Ectodermal cell (in vitro differentiated cells): ENCODE measurements at regions not wholly inside any gene's neighbourhood (a gene's known extent, or its start where the extent isn't known, plus 50 kb on each side); places are given as distances from the start of the nearest gene placed in this dataset.

Experiments used
- H3K27ac ChIP-seq: 2 replicates; pipeline ENCODE4 v1.7.0; 2013; ENCODE audit warnings: mild to moderate bottlenecking, low read depth, low read length; ENCODE audit not compliant: insufficient read depth, poor library complexity, severe bottlenecking
- H3K27me3 ChIP-seq: 2 replicates; pipeline ENCODE4 v1.7.0; 2013; ENCODE audit warnings: mild to moderate bottlenecking, low read length; ENCODE audit not compliant: insufficient read depth, control insufficient read depth, poor library complexity, severe bottlenecking
- H3K36me3 ChIP-seq: one replicate; pipeline ENCODE4 v1.7.0; 2013; ENCODE audit warnings: low read length; ENCODE audit not compliant: control insufficient read depth, insufficient read depth
- H3K4me1 ChIP-seq: one replicate; pipeline ENCODE4 v1.7.0; 2013; ENCODE audit warnings: low read length; ENCODE audit not compliant: control insufficient read depth, insufficient read depth
- H3K4me3 ChIP-seq: 2 replicates; pipeline ENCODE4 v1.7.0; 2013; ENCODE audit warnings: low read depth, low read length, control low read depth; ENCODE audit not compliant: insufficient read depth
- H3K9me3 ChIP-seq: 2 replicates; pipeline ENCODE4 v1.7.0; 2013; ENCODE audit warnings: mild to moderate bottlenecking, low read length, moderate library complexity; ENCODE audit not compliant: control insufficient read depth
- WGBS, 2 experiments: methylation state at CpG; one replicate each; pipeline ENCODE4 v1.1.7; 2013; ENCODE audit warnings: missing lambda C conversion rate in 2 of 2; 5-methylcytosine and 5-hydroxymethylcytosine counted together

GRCh38 chr2:2640371-2640770 lies 309.3 kb upstream of the MYT1L start:
- H3K4me3 ChIP-seq = no peak overlapping the region
- no peaks in the 10 kb centered on the region for H3K27me3 ChIP-seq
- peaks cover 15% of the 10 kb centered on the region for H3K4me1 ChIP-seq
- 90 to 94% methylated on average over 7 of the region's 7 CpGs for whole genome bisulfite sequencing, 2 experiments
- no peak overlapping the region for H3K27ac ChIP-seq
- H3K9me3 ChIP-seq = no peaks in the 10 kb centered on the region
- H3K36me3 ChIP-seq = no peaks in the 10 kb centered on the region

DNA sequence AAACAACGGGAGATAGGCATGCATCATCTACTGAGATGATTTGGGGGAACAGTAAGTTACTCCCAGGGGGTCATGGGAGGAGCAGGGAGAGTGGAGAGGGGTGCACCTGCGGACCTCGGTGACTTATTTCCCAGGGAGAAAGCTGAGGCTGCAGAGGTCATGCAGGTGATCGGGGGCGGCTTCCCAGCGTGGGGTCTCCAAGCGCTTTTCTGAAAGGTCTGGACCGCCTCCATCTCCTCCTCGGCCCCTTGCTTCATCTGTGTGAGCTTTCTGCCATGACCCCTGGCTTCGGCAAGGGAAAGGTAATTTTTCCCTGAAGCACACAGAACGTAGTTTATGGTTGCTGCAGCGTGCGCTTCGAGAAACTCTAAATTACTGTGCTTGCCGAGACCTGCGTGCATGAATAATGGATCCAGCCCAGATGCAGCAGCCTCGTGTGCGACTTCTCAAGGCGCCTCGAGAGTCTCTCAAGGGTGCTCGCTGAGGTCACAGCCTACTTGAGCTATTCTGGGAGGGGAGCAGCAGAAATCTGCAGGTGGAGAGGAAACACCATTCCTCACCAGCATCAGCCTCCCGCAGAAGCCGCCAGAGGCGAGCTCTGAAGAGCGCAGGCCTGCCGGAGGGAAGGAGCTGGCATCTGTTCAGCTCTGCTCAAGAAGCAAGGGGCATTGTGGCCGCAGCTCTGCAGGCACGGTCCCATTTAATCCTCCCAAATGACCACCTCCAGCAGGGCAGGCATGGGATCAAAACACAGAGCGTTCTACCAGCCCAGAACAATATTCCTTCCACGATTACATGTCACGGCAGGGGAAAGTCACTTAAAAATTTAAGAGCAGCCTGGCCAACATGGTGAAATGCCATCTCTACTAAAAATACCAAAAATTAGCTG lies 308.4 kb upstream of the MYT1L start:
- H3K4me3 ChIP-seq = no peak overlapping the region
- H3K36me3 ChIP-seq = no peaks in the 10 kb centered on the region
- H3K27me3 ChIP-seq = no peaks in the 10 kb centered on the region
- 87 to 88% methylated on average over 31 of the region's 31 CpGs for WGBS, 2 experiments
- H3K27ac ChIP-seq = no peak overlapping the region
- H3K4me1 ChIP-seq = peaks cover 15% of the 10 kb centered on the region
- H3K9me3 ChIP-seq = no peaks in the 10 kb centered on the region

- Histone ChIP-seq H3K27ac (no peak overlapping the region), H3K27me3 (no peaks in the 10 kb centered on the region), H3K4me3 (no peak overlapping the region), H3K4me1 (peaks cover 15% of the 10 kb centered on the region), H3K9me3 (no peaks in the 10 kb centered on the region), H3K36me3 (no peaks in the 10 kb centered on the region)
- 91 to 94% methylated on average over 11 of the region's 11 CpGs for WGBS, 2 experiments
These were observed 307.6 kb upstream of the MYT1L start for GRCh38 chr2:2638547-2639220.

- H3K4me3 ChIP-seq = no peak overlapping the region
- H3K4me1 ChIP-seq = peaks cover 15% of the 10 kb centered on the region
- no peaks in the 10 kb centered on the region for H3K9me3 ChIP-seq
- H3K36me3 ChIP-seq = no peaks in the 10 kb centered on the region
- H3K27me3 ChIP-seq = no peaks in the 10 kb centered on the region
- H3K27ac ChIP-seq = no peak overlapping the region
- 95 to 96% methylated on average over 5 of the region's 5 CpGs for WGBS, 2 experiments
These were observed 305.7 kb upstream of the MYT1L start for GRCh38 chr2:2636813-2637212.

GRCh38 chr2:2635025-2635528 lies 304.0 kb upstream of the MYT1L start:
- WGBS, 2 experiments = 95% methylated on average over 6 of the region's 6 CpGs
- no peak overlapping the region for H3K4me3 ChIP-seq
- no peaks in the 10 kb centered on the region for H3K9me3 ChIP-seq
- peaks cover 15% of the 10 kb centered on the region for H3K4me1 ChIP-seq
- no peaks in the 10 kb centered on the region for H3K27me3 ChIP-seq
- H3K36me3 ChIP-seq = no peaks in the 10 kb centered on the region
- H3K27ac ChIP-seq = no peak overlapping the region

- H3K27ac ChIP-seq = no peak overlapping the region
- no peaks in the 10 kb centered on the region for H3K4me1 ChIP-seq
- no peaks in the 10 kb centered on the region for H3K9me3 ChIP-seq
- 89 to 91% methylated on average over 8 of the region's 8 CpGs for WGBS, 2 experiments
- H3K4me3 ChIP-seq = no peak overlapping the region
- no peaks in the 10 kb centered on the region for H3K36me3 ChIP-seq
- no peaks in the 10 kb centered on the region for H3K27me3 ChIP-seq
These were observed 301.9 kb upstream of the MYT1L start for GRCh38 chr2:2633017-2633416.

- Histone ChIP-seq H3K9me3 (no peaks in the 10 kb centered on the region), H3K27me3 (no peaks in the 10 kb centered on the region), H3K36me3 (no peaks in the 10 kb centered on the region), H3K4me3 (no peak overlapping the region), H3K27ac (no peak overlapping the region), H3K4me1 (no peaks in the 10 kb centered on the region)
- WGBS, 2 experiments = 95 to 96% methylated on average over 6 of the region's 6 CpGs
These were observed 292.9 kb upstream of the MYT1L start for GRCh38 chr2:2623939-2624338.

DNA sequence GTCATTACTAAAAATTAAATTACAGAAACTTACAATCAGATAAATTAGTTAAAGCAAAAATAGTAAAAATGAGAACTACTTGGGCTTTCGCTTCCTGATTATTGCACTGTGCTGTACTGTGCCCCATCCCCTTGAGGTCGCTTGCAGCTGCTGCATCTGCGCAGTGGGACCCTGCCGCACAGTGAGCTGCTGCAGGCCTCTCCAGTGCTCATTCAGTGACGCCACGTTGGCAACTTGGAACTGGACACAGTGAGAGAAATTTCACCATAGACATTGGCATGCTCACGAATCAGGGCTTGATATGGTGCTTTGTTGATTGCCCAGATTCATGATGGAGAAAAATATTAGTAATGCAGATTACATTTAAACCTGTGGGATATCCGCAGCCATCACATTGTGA lies 290.8 kb upstream of the MYT1L start:
- no peak overlapping the region for H3K27ac ChIP-seq
- no peak overlapping the region for H3K4me3 ChIP-seq
- no peaks in the 10 kb centered on the region for H3K4me1 ChIP-seq
- H3K9me3 ChIP-seq = no peaks in the 10 kb centered on the region
- WGBS, 2 experiments = 92 to 97% methylated on average over 8 of the region's 8 CpGs
- no peaks in the 10 kb centered on the region for H3K27me3 ChIP-seq
- H3K36me3 ChIP-seq = no peaks in the 10 kb centered on the region

DNA sequence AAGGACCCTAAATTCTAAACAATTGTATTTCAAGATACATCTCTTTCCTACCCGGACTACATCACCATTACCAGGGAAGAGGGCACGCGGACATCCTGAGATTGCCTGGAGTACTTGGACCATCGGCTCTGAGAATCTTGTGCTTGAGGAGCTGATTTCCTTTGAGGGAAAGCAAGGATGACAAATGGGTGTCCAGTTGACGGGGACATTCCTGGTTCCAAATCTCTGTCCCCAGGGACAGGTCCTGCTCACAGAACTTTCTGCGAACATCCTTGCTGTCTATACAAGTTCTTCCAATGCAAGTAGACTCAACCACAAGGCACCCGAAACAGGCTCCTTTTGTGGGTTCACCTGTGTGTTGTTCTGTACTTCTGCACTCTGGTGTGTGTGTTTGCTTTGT lies 289.5 kb upstream of the MYT1L start:
- Histone ChIP-seq H3K4me3 (no peak overlapping the region), H3K9me3 (no peaks in the 10 kb centered on the region), H3K27ac (no peak overlapping the region), H3K27me3 (no peaks in the 10 kb centered on the region), H3K4me1 (no peaks in the 10 kb centered on the region), H3K36me3 (no peaks in the 10 kb centered on the region)
- 66 to 68% methylated on average over 7 of the region's 7 CpGs for WGBS, 2 experiments

DNA sequence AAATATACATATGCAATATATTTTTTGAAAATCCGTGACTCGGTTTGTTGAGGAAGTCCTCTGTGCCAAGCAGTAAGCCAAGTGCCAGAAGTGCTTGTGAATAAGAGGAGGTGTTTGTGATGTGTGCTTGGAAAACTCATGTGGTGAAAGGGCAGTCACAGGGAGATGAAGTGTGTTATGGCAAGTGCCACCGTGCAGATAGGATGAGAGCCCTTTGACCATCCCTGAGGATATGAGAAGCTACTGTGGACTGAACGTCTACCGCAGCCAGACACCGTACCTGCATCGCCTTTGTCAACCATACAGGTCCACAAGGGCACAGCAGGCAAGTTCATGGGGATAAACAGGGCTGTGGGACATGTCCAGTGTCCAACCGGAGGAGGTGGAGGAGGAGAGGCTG lies 288.9 kb upstream of the MYT1L start:
- no peaks in the 10 kb centered on the region for H3K4me1 ChIP-seq
- no peaks in the 10 kb centered on the region for H3K27me3 ChIP-seq
- H3K36me3 ChIP-seq = no peaks in the 10 kb centered on the region
- H3K4me3 ChIP-seq = no peak overlapping the region
- no peak overlapping the region for H3K27ac ChIP-seq
- H3K9me3 ChIP-seq = no peaks in the 10 kb centered on the region
- WGBS, 2 experiments = 93 to 95% methylated on average over 8 of the region's 8 CpGs
